ENCODE measurements at regions not wholly inside any gene's neighbourhood (a gene's known extent, or its start where the extent isn't known, plus 50 kb on each side); places are given as distances from the start of the nearest gene placed in this dataset.

DNA sequence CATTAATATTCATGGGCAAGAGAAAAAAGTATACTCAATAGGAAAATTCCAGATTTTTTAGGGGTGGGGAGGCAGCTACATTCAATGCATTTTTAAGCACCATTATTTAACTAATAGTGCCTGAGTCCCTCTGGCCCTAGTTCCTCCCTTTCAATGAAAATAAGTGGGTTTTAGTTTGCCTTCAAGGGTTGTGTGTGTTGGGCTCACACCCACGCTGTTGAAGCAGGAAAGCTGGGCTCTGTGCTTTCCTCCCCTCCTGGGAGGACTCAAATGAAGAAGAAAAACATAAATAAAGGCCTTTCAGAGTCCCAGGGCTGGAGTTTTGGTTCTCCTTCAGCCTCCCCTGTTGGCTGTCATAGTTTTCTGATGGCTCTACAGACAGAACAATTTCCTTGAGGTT is 366.2 kb downstream of the MIAT start:
- TF ChIP-seq, protein P1, sequence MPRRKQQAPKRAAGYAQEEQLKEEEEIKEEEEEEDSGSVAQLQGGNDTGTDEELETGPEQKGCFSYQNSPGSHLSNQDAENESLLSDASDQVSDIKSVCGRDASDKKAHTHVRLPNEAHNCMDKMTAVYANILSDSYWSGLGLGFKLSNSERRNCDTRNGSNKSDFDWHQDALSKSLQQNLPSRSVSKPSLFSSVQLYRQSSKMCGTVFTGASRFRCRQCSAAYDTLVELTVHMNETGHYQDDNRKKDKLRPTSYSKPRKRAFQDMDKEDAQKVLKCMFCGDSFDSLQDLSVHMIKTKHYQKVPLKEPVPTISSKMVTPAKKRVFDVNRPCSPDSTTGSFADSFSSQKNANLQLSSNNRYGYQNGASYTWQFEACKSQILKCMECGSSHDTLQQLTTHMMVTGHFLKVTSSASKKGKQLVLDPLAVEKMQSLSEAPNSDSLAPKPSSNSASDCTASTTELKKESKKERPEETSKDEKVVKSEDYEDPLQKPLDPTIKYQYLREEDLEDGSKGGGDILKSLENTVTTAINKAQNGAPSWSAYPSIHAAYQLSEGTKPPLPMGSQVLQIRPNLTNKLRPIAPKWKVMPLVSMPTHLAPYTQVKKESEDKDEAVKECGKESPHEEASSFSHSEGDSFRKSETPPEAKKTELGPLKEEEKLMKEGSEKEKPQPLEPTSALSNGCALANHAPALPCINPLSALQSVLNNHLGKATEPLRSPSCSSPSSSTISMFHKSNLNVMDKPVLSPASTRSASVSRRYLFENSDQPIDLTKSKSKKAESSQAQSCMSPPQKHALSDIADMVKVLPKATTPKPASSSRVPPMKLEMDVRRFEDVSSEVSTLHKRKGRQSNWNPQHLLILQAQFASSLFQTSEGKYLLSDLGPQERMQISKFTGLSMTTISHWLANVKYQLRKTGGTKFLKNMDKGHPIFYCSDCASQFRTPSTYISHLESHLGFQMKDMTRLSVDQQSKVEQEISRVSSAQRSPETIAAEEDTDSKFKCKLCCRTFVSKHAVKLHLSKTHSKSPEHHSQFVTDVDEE (CRISPR knock-in tag; IDR thresholded peaks at IDR 0.05), result no peak
- TF ChIP-seq SNAI2 (CRISPR knock-in tag; IDR thresholded peaks at IDR 0.05) (no peak), ZNF70 (CRISPR knock-in tag; IDR thresholded peaks at IDR 0.05) (no peak), ZFP3 (CRISPR knock-in tag; IDR thresholded peaks at IDR 0.05) (no peak)
